GM23338 (cell line): ENCODE measurements at regions not wholly inside any gene's neighbourhood (a gene's known extent, or its start where the extent isn't known, plus 50 kb on each side); places are given as distances from the start of the nearest gene placed in this dataset.

Experiments
- ATAC-seq: fragments of 200-7000 bp; cut with Tn5 transposase; 3 replicates; pipeline ENCODE4 v1.9.1; 2020
- DNase-seq: peaks from one replicate; pipeline ENCODE4 v3.0.0-alpha.2; 2015; ENCODE audit warnings: low spot score
- H2AFZ ChIP-seq: fragments of 200-600 bp; sonication (generic); 2 replicates; pipeline ENCODE4 v1.8.0; 2016; ENCODE audit warnings: antibody characterized with exemption, mild to moderate bottlenecking, moderate library complexity
- H3F3A ChIP-seq: fragments of 200-600 bp; sonication (generic); replicated peaks from 2 replicates; pipeline ENCODE4 v1.8.0; 2017; ENCODE audit warnings: antibody characterized with exemption, mixed run types, low read depth
- H3K27ac ChIP-seq: fragments of 200-600 bp; sonication (generic); 2 replicates; pipeline ENCODE4 v1.6.1; 2016; ENCODE audit warnings: low read depth
- H3K27me3 ChIP-seq: fragments of 200-600 bp; sonication (generic); 2 replicates; pipeline ENCODE4 v1.8.0; 2016; ENCODE audit warnings: mild to moderate bottlenecking, mixed run types, moderate library complexity; ENCODE audit not compliant: insufficient read depth
- H3K36me3 ChIP-seq: fragments of 200-600 bp; sonication (generic); 2 replicates; pipeline ENCODE4 v1.8.0; 2016; ENCODE audit warnings: mild to moderate bottlenecking; ENCODE audit not compliant: insufficient read depth
- H3K4me1 ChIP-seq: fragments of 200-600 bp; sonication (generic); 2 replicates; pipeline ENCODE4 v1.8.0; 2016; ENCODE audit warnings: mild to moderate bottlenecking, moderate library complexity; ENCODE audit not compliant: insufficient read depth
- H3K4me2 ChIP-seq: fragments of 200-600 bp; sonication (generic); 2 replicates; pipeline ENCODE4 v1.7.1; 2017; ENCODE audit warnings: mixed run types
- H3K4me3 ChIP-seq: fragments of 200-600 bp; sonication (generic); 2 replicates; pipeline ENCODE4 v1.6.1; 2016; ENCODE audit warnings: mixed run types
- H3K79me2 ChIP-seq: fragments of 200-600 bp; sonication (generic); replicated peaks from 2 replicates; pipeline ENCODE4 v1.8.0; 2017; ENCODE audit warnings: mild to moderate bottlenecking; ENCODE audit not compliant: insufficient read depth
- H3K9me2 ChIP-seq: fragments of 200-600 bp; sonication (generic); 2 replicates; pipeline ENCODE4 v1.8.0; 2017; ENCODE audit not compliant: insufficient read depth
- H4K20me1 ChIP-seq: fragments of 200-600 bp; sonication (generic); replicated peaks from 2 replicates; pipeline ENCODE4 v1.8.0; 2017; ENCODE audit warnings: mild to moderate bottlenecking; ENCODE audit not compliant: insufficient read depth
- H3K27ac Mint-ChIP-seq: 2 replicates; pipeline ENCODE4 v1.8.0; 2020; ENCODE audit warnings: inconsistent platforms, mild to moderate bottlenecking, moderate library complexity, mixed read lengths
- H3K27me3 Mint-ChIP-seq: 3 replicates; pipeline ENCODE4 v1.8.0; 2022; ENCODE audit warnings: low read depth, mild to moderate bottlenecking, moderate library complexity, mixed read lengths, inconsistent platforms; ENCODE audit not compliant: insufficient read depth, poor library complexity
- H3K36me3 Mint-ChIP-seq: 3 replicates; pipeline ENCODE4 v1.8.0; 2021; ENCODE audit warnings: low read depth, mild to moderate bottlenecking, inconsistent platforms, moderate library complexity, mixed read lengths
- H3K4me1 Mint-ChIP-seq: 3 replicates; pipeline ENCODE4 v1.8.0; 2020; ENCODE audit warnings: mild to moderate bottlenecking, inconsistent platforms, mixed read lengths
- H3K4me3 Mint-ChIP-seq: 3 replicates; pipeline ENCODE4 v1.8.0; 2021; ENCODE audit warnings: moderate library complexity, mild to moderate bottlenecking, inconsistent platforms, mixed read lengths
- H3K9me3 Mint-ChIP-seq: 3 replicates; pipeline ENCODE4 v1.8.0; 2020; ENCODE audit warnings: moderate library complexity, mild to moderate bottlenecking, inconsistent platforms, mixed read lengths
- CREB1 ChIP-seq: fragments of 250-450 bp; sonication (Bioruptor Pico); IDR thresholded peaks from 2 replicates; pipeline ENCODE4 v1.5.0; 2020; ENCODE audit warnings: low read depth, mild to moderate bottlenecking, moderate library complexity
- EZH2phosphoT487 ChIP-seq: fragments of 200-600 bp; sonication (generic); IDR thresholded peaks from one replicate; pipeline ENCODE4 v1.8.1; 2018; ENCODE audit warnings: antibody characterized with exemption; ENCODE audit not compliant: unreplicated experiment
- JUNB ChIP-seq: IDR thresholded peaks from one replicate; pipeline ENCODE4 v1.6.1; 2016; ENCODE audit warnings: antibody characterized with exemption; ENCODE audit not compliant: unreplicated experiment
- ZNF331 ChIP-seq: fragments of 250-450 bp; sonication (Bioruptor Pico); IDR thresholded peaks from 2 replicates; pipeline ENCODE4 v1.5.0; 2020; ENCODE audit warnings: low read depth, mild to moderate bottlenecking, moderate library complexity
- TF ChIP-seq, protein P1 (sequence below): IDR thresholded peaks from 2 replicates; pipeline ENCODE4 v1.6.1; 2016; ENCODE audit warnings: antibody characterized with exemption
- TF ChIP-seq, protein P2 (sequence below): fragments of 250-450 bp; sonication (Bioruptor Pico); IDR thresholded peaks from 2 replicates; pipeline ENCODE4 v1.5.0; 2020; ENCODE audit warnings: mild to moderate bottlenecking, moderate library complexity
- TF ChIP-seq, protein P3 (sequence below): IDR thresholded peaks from one replicate; pipeline ENCODE4 v1.6.1; 2018; ENCODE audit warnings: antibody characterized with exemption; ENCODE audit not compliant: unreplicated experiment

DNA sequence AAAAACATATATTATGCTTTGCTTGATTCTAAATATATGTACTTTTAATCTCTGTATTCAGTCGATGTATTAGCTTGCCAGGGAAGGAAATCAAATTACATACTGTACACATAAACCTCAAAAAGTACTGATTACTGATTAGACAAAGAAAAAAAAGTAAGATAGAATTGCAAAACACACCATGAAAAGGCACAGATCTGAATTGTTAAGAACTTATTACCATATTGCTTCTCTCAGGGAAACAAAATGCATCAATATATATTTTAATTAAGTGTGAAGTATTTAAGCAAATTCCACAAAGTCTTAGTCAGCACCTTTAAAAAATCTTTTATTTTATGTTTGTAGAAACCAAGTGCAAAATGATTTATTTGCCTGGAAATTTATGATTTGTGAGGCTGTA lies 309.3 kb downstream of the RNF144A start:
- Histone ChIP-seq H2AFZ (no peak overlapping the region), H3K79me2 (no peaks in the 10 kb centered on the region), H4K20me1 (no peaks in the 10 kb centered on the region), H3K4me3 (peak overlapping the region; percentile 15; the same call in 1 of the 2 replicates), H3K27me3 (no peaks in the 10 kb centered on the region), H3K4me1 (peaks cover 42% of the 10 kb centered on the region), H3F3A (no peaks in the 10 kb centered on the region; the same call in 1 of the 2 replicates), H3K27ac (peak overlapping the region; percentile 33; the same call in 1 of the 2 replicates), H3K4me2 (peak overlapping the region; percentile 52), H3K36me3 (no peaks in the 10 kb centered on the region), H3K9me2 (peaks cover 15% of the 10 kb centered on the region; the same call in 1 of the 2 replicates)
- no peaks in the 10 kb centered on the region for H3K27me3 Mint-ChIP-seq
- peaks cover 47% of the 10 kb centered on the region for H3K4me1 Mint-ChIP-seq
- ATAC-seq = no peak
- peaks cover 15% of the 10 kb centered on the region; the same call in 2 of the 3 replicates for H3K9me3 Mint-ChIP-seq
- no peak for DNase-seq
- H3K36me3 Mint-ChIP-seq = peaks cover 11% of the 10 kb centered on the region; the same call in 2 of the 3 replicates
- no peak overlapping the region for H3K4me3 Mint-ChIP-seq
- no peak for TF ChIP-seq ZNF331 (CRISPR knock-in tag)
- TF ChIP-seq, protein P1, sequence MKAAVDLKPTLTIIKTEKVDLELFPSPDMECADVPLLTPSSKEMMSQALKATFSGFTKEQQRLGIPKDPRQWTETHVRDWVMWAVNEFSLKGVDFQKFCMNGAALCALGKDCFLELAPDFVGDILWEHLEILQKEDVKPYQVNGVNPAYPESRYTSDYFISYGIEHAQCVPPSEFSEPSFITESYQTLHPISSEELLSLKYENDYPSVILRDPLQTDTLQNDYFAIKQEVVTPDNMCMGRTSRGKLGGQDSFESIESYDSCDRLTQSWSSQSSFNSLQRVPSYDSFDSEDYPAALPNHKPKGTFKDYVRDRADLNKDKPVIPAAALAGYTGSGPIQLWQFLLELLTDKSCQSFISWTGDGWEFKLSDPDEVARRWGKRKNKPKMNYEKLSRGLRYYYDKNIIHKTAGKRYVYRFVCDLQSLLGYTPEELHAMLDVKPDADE = no peak
- no peak for TF ChIP-seq EZH2phosphoT487
- TF ChIP-seq JUNB = no peak
- TF ChIP-seq, protein P2, sequence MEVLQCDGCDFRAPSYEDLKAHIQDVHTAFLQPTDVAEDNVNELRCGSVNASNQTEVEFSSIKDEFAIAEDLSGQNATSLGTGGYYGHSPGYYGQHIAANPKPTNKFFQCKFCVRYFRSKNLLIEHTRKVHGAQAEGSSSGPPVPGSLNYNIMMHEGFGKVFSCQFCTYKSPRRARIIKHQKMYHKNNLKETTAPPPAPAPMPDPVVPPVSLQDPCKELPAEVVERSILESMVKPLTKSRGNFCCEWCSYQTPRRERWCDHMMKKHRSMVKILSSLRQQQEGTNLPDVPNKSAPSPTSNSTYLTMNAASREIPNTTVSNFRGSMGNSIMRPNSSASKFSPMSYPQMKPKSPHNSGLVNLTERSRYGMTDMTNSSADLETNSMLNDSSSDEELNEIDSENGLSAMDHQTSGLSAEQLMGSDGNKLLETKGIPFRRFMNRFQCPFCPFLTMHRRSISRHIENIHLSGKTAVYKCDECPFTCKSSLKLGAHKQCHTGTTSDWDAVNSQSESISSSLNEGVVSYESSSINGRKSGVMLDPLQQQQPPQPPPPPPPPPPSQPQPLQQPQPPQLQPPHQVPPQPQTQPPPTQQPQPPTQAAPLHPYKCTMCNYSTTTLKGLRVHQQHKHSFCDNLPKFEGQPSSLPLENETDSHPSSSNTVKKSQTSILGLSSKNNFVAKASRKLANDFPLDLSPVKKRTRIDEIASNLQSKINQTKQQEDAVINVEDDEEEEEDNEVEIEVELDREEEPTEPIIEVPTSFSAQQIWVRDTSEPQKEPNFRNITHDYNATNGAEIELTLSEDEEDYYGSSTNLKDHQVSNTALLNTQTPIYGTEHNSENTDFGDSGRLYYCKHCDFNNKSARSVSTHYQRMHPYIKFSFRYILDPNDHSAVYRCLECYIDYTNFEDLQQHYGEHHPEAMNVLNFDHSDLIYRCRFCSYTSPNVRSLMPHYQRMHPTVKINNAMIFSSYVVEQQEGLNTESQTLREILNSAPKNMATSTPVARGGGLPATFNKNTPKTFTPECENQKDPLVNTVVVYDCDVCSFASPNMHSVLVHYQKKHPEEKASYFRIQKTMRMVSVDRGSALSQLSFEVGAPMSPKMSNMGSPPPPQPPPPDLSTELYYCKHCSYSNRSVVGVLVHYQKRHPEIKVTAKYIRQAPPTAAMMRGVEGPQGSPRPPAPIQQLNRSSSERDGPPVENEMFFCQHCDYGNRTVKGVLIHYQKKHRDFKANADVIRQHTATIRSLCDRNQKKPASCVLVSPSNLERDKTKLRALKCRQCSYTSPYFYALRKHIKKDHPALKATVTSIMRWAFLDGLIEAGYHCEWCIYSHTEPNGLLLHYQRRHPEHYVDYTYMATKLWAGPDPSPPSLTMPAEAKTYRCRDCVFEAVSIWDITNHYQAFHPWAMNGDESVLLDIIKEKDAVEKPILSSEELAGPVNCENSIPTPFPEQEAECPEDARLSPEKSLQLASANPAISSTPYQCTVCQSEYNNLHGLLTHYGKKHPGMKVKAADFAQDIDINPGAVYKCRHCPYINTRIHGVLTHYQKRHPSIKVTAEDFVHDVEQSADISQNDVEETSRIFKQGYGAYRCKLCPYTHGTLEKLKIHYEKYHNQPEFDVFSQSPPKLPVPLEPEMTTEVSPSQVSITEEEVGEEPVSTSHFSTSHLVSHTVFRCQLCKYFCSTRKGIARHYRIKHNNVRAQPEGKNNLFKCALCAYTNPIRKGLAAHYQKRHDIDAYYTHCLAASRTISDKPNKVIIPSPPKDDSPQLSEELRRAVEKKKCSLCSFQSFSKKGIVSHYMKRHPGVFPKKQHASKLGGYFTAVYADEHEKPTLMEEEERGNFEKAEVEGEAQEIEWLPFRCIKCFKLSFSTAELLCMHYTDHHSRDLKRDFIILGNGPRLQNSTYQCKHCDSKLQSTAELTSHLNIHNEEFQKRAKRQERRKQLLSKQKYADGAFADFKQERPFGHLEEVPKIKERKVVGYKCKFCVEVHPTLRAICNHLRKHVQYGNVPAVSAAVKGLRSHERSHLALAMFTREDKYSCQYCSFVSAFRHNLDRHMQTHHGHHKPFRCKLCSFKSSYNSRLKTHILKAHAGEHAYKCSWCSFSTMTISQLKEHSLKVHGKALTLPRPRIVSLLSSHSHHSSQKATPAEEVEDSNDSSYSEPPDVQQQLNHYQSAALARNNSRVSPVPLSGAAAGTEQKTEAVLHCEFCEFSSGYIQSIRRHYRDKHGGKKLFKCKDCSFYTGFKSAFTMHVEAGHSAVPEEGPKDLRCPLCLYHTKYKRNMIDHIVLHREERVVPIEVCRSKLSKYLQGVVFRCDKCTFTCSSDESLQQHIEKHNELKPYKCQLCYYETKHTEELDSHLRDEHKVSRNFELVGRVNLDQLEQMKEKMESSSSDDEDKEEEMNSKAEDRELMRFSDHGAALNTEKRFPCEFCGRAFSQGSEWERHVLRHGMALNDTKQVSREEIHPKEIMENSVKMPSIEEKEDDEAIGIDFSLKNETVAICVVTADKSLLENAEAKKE (CRISPR knock-in tag) = no peak
- TF ChIP-seq, protein P3, sequence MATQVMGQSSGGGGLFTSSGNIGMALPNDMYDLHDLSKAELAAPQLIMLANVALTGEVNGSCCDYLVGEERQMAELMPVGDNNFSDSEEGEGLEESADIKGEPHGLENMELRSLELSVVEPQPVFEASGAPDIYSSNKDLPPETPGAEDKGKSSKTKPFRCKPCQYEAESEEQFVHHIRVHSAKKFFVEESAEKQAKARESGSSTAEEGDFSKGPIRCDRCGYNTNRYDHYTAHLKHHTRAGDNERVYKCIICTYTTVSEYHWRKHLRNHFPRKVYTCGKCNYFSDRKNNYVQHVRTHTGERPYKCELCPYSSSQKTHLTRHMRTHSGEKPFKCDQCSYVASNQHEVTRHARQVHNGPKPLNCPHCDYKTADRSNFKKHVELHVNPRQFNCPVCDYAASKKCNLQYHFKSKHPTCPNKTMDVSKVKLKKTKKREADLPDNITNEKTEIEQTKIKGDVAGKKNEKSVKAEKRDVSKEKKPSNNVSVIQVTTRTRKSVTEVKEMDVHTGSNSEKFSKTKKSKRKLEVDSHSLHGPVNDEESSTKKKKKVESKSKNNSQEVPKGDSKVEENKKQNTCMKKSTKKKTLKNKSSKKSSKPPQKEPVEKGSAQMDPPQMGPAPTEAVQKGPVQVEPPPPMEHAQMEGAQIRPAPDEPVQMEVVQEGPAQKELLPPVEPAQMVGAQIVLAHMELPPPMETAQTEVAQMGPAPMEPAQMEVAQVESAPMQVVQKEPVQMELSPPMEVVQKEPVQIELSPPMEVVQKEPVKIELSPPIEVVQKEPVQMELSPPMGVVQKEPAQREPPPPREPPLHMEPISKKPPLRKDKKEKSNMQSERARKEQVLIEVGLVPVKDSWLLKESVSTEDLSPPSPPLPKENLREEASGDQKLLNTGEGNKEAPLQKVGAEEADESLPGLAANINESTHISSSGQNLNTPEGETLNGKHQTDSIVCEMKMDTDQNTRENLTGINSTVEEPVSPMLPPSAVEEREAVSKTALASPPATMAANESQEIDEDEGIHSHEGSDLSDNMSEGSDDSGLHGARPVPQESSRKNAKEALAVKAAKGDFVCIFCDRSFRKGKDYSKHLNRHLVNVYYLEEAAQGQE = no peak
- TF ChIP-seq CREB1 = no peak
- H3K27ac Mint-ChIP-seq = peak overlapping the region; percentile 79
